Ishikawa (cell line): ENCODE measurements at regions not wholly inside any gene's neighbourhood (a gene's known extent, or its start where the extent isn't known, plus 50 kb on each side); places are given as distances from the start of the nearest gene placed in this dataset.

Experiments used
- CEBPB ChIP-seq: IDR thresholded peaks from 2 replicates; pipeline ENCODE4 v1.6.1; 2012
- EGR1 ChIP-seq: IDR thresholded peaks from 2 replicates; pipeline ENCODE4 v1.6.1; 2012
- EP300 ChIP-seq: IDR thresholded peaks from 2 replicates; pipeline ENCODE4 v1.6.1; 2012; ENCODE audit warnings: borderline replicate concordance
- FOXM1 ChIP-seq: IDR thresholded peaks from 2 replicates; pipeline ENCODE4 v1.6.1; 2012; ENCODE audit warnings: low read depth, borderline replicate concordance
- MAX ChIP-seq: IDR thresholded peaks from 2 replicates; pipeline ENCODE4 v1.6.1; 2012
- NFIC ChIP-seq: IDR thresholded peaks from 2 replicates; pipeline ENCODE4 v1.6.1; 2012
- RAD21 ChIP-seq: IDR thresholded peaks from 2 replicates; pipeline ENCODE4 v1.6.1; 2012; ENCODE audit warnings: low read depth
- TAF1 ChIP-seq: IDR thresholded peaks from 2 replicates; pipeline ENCODE4 v1.6.1; 2012; ENCODE audit warnings: low read depth, mild to moderate bottlenecking
- TCF12 ChIP-seq: IDR thresholded peaks from 2 replicates; pipeline ENCODE4 v1.6.1; 2012; ENCODE audit warnings: low read depth
- ZBTB7A ChIP-seq: IDR thresholded peaks from 2 replicates; pipeline ENCODE4 v1.6.1; 2012; ENCODE audit warnings: low read depth
- TF ChIP-seq, protein P1 (sequence below): IDR thresholded peaks from 2 replicates; pipeline ENCODE4 v1.6.1; 2012; ENCODE audit warnings: low read depth, mild to moderate bottlenecking

- no peak for TF ChIP-seq CEBPB
- TF ChIP-seq EP300, result no peak
- no peak for TF ChIP-seq TAF1
- no peak for TF ChIP-seq EGR1
- no peak for TF ChIP-seq RAD21
- TF ChIP-seq TCF12, result no peak
- TF ChIP-seq NFIC, result no peak
- no peak for TF ChIP-seq MAX
- no peak for TF ChIP-seq FOXM1
- TF ChIP-seq, protein P1, sequence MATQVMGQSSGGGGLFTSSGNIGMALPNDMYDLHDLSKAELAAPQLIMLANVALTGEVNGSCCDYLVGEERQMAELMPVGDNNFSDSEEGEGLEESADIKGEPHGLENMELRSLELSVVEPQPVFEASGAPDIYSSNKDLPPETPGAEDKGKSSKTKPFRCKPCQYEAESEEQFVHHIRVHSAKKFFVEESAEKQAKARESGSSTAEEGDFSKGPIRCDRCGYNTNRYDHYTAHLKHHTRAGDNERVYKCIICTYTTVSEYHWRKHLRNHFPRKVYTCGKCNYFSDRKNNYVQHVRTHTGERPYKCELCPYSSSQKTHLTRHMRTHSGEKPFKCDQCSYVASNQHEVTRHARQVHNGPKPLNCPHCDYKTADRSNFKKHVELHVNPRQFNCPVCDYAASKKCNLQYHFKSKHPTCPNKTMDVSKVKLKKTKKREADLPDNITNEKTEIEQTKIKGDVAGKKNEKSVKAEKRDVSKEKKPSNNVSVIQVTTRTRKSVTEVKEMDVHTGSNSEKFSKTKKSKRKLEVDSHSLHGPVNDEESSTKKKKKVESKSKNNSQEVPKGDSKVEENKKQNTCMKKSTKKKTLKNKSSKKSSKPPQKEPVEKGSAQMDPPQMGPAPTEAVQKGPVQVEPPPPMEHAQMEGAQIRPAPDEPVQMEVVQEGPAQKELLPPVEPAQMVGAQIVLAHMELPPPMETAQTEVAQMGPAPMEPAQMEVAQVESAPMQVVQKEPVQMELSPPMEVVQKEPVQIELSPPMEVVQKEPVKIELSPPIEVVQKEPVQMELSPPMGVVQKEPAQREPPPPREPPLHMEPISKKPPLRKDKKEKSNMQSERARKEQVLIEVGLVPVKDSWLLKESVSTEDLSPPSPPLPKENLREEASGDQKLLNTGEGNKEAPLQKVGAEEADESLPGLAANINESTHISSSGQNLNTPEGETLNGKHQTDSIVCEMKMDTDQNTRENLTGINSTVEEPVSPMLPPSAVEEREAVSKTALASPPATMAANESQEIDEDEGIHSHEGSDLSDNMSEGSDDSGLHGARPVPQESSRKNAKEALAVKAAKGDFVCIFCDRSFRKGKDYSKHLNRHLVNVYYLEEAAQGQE, result no peak
- no peak for TF ChIP-seq ZBTB7A
Observed at GRCh38 chr1:37102656-37103382, 68.5 kb upstream of the GRIK3 start.
